HFFc6 (cell line): ENCODE measurements at regions not wholly inside any gene's neighbourhood (a gene's known extent, or its start where the extent isn't known, plus 50 kb on each side); places are given as distances from the start of the nearest gene placed in this dataset.

Source experiments
- DNase-seq: peaks from one replicate; pipeline ENCODE4 v3.0.0-alpha.2; 2018
- H3K27ac Mint-ChIP-seq: 2 replicates; pipeline ENCODE4 v1.8.0; 2020; ENCODE audit warnings: mild to moderate bottlenecking, mixed read lengths
- H3K27me3 Mint-ChIP-seq: 2 replicates; pipeline ENCODE4 v1.8.0; 2021; ENCODE audit warnings: mild to moderate bottlenecking, moderate library complexity, mixed read lengths; ENCODE audit not compliant: insufficient read depth
- H3K36me3 Mint-ChIP-seq: 2 replicates; pipeline ENCODE4 v1.8.0; 2021; ENCODE audit warnings: low read depth, mixed read lengths
- H3K4me1 Mint-ChIP-seq: 2 replicates; pipeline ENCODE4 v1.8.0; 2020; ENCODE audit warnings: low read depth, mixed read lengths
- H3K4me3 Mint-ChIP-seq: 2 replicates; pipeline ENCODE4 v1.8.0; 2020; ENCODE audit warnings: mild to moderate bottlenecking, moderate library complexity, mixed read lengths
- H3K9me3 Mint-ChIP-seq: 2 replicates; pipeline ENCODE4 v1.8.0; 2020; ENCODE audit warnings: mild to moderate bottlenecking, mixed read lengths
- CTCF ChIP-seq: fragments of 200-600 bp; sonication (generic); IDR thresholded peaks from 2 replicates; pipeline ENCODE4 v1.5.0; 2021; ENCODE audit warnings: antibody characterized with exemption, mild to moderate bottlenecking

DNA sequence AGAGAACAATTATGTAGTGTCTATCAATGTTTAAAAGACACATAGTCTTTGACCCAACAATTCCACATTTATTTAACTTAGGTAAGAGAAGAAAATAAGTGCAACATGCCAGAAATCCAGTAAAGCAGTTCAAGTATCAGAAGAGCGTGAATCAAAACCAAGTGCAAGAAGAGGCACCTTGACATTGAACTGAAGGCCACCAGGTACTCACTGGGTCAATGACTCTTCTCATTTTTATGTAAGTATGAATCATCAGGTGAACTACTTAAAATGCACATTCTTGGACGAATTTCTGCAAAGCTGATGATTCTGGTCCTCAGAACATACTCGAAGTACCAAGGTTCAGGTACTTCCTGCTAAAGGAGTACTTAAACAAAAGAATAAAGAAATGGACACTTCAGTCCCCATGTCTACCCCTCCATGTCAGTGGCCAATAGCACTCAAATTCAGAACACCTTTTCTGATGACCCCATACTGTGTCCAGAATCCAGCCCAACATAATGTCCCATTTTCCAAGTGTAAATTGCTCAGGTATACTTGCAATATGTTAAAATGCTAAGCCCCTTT lies 481.9 kb downstream of the GJA1 start:
- Mint-ChIP-seq H3K4me3 (no peak overlapping the region), H3K36me3 (no peaks in the 10 kb centered on the region), H3K27me3 (no peaks in the 10 kb centered on the region), H3K9me3 (no peaks in the 10 kb centered on the region), H3K4me1 (peaks cover 13% of the 10 kb centered on the region; the same call in 1 of the 2 replicates), H3K27ac (no peak overlapping the region)
- DNase-seq, result no peak
- no peak for TF ChIP-seq CTCF

DNA sequence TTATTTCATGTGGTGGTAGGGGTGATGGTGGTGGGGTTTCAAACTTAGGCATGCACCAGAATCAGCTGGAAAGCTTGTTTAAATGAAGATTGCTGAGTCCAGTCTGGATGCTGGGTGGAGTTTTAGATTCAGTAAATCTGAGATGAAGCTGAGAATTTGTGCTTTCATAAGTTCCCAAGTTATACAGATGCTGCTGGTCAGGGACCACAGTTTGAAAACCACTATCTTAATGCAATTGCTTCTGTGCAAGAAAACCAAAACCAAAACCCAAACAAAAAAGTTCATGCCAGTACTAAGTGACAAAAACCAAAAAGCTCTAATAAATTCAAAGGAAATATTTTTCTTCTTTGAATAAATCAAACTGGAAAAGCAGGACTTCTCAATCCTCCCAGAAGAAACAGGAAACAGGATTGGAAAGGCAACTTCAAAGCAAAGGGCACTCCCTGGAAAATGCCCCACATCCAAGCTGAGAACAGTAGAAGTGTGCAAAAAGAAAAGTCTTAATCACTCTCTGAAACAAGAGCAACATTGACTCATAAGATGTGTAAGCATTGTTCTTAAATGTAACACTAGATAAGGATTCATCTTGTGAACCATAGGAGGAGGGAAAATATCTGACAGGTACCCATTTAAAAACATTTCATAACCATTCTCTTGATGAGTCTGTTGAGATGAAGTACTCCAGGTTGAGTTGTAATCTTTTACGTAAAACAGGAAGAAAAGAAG lies 481.5 kb upstream of the HSF2 start:
- no peak overlapping the region for H3K4me3 Mint-ChIP-seq
- no peaks in the 10 kb centered on the region for H3K36me3 Mint-ChIP-seq
- TF ChIP-seq CTCF, result no peak
- H3K27me3 Mint-ChIP-seq, result no peaks in the 10 kb centered on the region
- no peak overlapping the region for H3K27ac Mint-ChIP-seq
- no peak for DNase-seq
- H3K4me1 Mint-ChIP-seq, result peaks cover 14% of the 10 kb centered on the region; the same call in 1 of the 2 replicates
- H3K9me3 Mint-ChIP-seq, result no peaks in the 10 kb centered on the region

- H3K9me3 Mint-ChIP-seq, result no peaks in the 10 kb centered on the region
- H3K27me3 Mint-ChIP-seq, result no peaks in the 10 kb centered on the region
- peaks cover 30% of the 10 kb centered on the region for H3K4me1 Mint-ChIP-seq
- H3K27ac Mint-ChIP-seq, result no peak overlapping the region
- no peak overlapping the region for H3K4me3 Mint-ChIP-seq
- H3K36me3 Mint-ChIP-seq, result no peaks in the 10 kb centered on the region
- no peak for DNase-seq
- no peak for TF ChIP-seq CTCF
Measured at GRCh38 chr6:121920616-121921015, 478.8 kb upstream of the HSF2 start.

DNA sequence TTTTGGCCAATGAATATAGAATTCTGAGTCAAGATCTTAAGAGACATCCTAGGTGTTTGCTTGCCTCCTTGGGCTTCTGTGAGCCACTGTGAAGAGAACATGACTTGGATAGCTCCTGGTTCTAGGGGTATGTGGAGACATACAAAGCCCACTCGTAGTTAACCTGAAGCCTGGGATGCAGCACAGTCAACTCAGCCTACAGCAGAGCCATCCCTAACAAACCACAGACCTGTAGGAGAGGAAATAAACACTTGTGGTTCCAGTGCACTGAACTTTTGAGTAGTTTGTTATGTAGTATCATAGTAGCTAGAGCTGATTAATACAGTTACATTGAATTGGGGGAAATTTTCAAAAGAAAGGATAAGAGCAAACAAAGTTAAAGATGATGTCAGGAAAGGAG lies 474.4 kb upstream of the HSF2 start:
- no peak for DNase-seq
- no peak for TF ChIP-seq CTCF
- peaks cover 27% of the 10 kb centered on the region for H3K4me1 Mint-ChIP-seq
- no peaks in the 10 kb centered on the region for H3K36me3 Mint-ChIP-seq
- H3K27ac Mint-ChIP-seq, result no peak overlapping the region
- H3K4me3 Mint-ChIP-seq, result no peak overlapping the region
- no peaks in the 10 kb centered on the region for H3K9me3 Mint-ChIP-seq
- no peaks in the 10 kb centered on the region for H3K27me3 Mint-ChIP-seq

DNA sequence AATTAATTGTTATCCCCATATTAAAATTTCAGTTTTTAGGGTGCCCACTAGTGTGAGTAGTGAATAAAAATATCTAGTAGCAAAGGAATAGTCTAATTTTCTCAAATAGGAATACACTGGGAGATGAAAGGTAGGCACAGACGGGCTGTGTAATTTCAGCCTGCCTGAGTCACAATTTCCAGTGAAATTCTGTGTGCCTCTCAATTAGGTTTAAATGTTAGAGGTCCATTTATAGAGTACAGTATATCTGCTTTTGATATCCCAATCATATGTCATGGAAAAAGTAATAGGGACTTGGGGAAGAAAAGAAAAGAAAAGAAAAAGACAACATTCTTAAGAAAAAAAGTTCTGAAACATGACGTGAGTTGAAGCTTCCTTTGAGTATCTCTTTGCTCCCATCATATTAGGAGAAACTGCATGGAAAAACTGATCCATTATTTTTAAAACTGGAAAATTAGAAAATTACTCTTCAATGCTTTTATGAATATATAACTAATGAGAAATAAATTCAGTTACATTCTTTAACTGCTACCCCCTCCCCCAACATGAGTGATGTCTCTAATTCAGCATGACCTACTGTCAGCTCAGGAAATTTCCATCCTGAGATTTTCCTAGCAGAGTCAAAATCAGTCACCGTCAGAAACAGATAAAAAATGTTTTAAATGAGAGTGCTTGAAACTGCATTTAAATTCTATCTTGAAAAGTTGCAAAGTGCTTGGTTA lies 473.8 kb upstream of the HSF2 start:
- H3K9me3 Mint-ChIP-seq, result no peaks in the 10 kb centered on the region
- H3K4me3 Mint-ChIP-seq, result no peak overlapping the region
- H3K36me3 Mint-ChIP-seq, result no peaks in the 10 kb centered on the region
- no peak overlapping the region for H3K27ac Mint-ChIP-seq
- no peaks in the 10 kb centered on the region for H3K27me3 Mint-ChIP-seq
- TF ChIP-seq CTCF, result no peak
- no peak for DNase-seq
- H3K4me1 Mint-ChIP-seq, result peaks cover 27% of the 10 kb centered on the region
